ENCODE measurements at regions not wholly inside any gene's neighbourhood (a gene's known extent, or its start where the extent isn't known, plus 50 kb on each side); places are given as distances from the start of the nearest gene placed in this dataset.

DNA sequence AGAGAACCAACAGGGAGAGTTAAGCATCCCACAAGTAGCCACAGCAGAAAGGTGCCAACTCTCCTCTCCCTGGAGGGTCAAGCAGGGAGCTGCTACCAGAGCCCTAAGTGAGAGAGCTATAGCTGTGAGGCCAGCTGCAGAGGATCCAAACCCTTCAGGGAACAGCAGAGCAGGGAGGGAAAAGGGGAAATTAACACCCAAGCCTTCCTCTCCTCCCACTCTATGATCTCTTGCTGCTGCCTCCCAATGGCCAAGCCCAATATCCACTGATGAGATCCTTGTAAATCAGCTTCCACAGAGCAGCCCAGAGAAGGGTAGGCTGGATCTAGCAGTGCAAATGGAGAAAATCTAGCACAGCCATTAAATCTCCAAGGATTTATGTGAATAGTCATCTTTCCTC is 68.2 kb upstream of the THBS1 start:
- TF ChIP-seq, protein P1, sequence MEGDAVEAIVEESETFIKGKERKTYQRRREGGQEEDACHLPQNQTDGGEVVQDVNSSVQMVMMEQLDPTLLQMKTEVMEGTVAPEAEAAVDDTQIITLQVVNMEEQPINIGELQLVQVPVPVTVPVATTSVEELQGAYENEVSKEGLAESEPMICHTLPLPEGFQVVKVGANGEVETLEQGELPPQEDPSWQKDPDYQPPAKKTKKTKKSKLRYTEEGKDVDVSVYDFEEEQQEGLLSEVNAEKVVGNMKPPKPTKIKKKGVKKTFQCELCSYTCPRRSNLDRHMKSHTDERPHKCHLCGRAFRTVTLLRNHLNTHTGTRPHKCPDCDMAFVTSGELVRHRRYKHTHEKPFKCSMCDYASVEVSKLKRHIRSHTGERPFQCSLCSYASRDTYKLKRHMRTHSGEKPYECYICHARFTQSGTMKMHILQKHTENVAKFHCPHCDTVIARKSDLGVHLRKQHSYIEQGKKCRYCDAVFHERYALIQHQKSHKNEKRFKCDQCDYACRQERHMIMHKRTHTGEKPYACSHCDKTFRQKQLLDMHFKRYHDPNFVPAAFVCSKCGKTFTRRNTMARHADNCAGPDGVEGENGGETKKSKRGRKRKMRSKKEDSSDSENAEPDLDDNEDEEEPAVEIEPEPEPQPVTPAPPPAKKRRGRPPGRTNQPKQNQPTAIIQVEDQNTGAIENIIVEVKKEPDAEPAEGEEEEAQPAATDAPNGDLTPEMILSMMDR (IDR thresholded peaks at IDR 0.05): no peak
- TF ChIP-seq POLR2A (IDR thresholded peaks at IDR 0.05): no peak

Data from lower leg skin (tissue), 3 donors.